Stomach (tissue), 8 donors: ENCODE measurements at regions not wholly inside any gene's neighbourhood (a gene's known extent, or its start where the extent isn't known, plus 50 kb on each side); places are given as distances from the start of the nearest gene placed in this dataset.

Experiments
- DNase-seq, 2 donors: peaks; one replicate each; pipeline versions ENCODE4 v3.0.0 to v3.0.0-alpha.2; 2013 to 2019
- H3K27ac ChIP-seq, 5 donors: fragments of 200-600 bp in 4 of 5; sonication (generic) in 4 of 5; one replicate each; pipeline ENCODE4 v1.5.1; 2013 to 2019; ENCODE audit warnings: mild to moderate bottlenecking in 1 of 5, moderate library complexity in 1 of 5
- H3K27me3 ChIP-seq, 3 donors: fragments of 200-600 bp; sonication (generic); one replicate each; pipeline ENCODE4 v1.5.1; 2017 to 2019; ENCODE audit warnings: mixed run types in 1 of 3
- H3K36me3 ChIP-seq, 4 donors: fragments of 200-600 bp; sonication (generic); 1 replicate in 3 of 4; 2 replicates in 1 of 4; pipeline ENCODE4 v1.5.1; 2016 to 2019
- H3K4me1 ChIP-seq, 4 donors: fragments of 200-600 bp; sonication (generic); one replicate each; pipeline ENCODE4 v1.5.1; 2016 to 2019
- H3K4me3 ChIP-seq, 4 donors: fragments of 200-600 bp; sonication (generic) in 3 of 4; one replicate each; pipeline ENCODE4 v1.5.1; 2016 to 2019; ENCODE audit warnings: mild to moderate bottlenecking in 1 of 4
- H3K9me3 ChIP-seq, 4 donors: fragments of 200-600 bp; sonication (generic); one replicate each; pipeline ENCODE4 v1.5.1; 2016 to 2019
- CTCF ChIP-seq, 7 experiments: fragments of 450-650 bp in 4 of 7; fragments of 200-600 bp in 3 of 7; sonication (generic) in 3 of 7; IDR thresholded peaks; one replicate each; pipeline ENCODE4 v1.5.1; 2016 to 2019; ENCODE audit warnings: antibody characterized with exemption in 7 of 7, control low read depth in 2 of 7, mild to moderate bottlenecking in 1 of 7
- EP300 ChIP-seq: sonication (generic); formaldehyde crosslinking; IDR thresholded peaks from one replicate; pipeline ENCODE4 v1.6.1; 2017; ENCODE audit warnings: antibody characterized with exemption
- POLR2A ChIP-seq, 4 donors: fragments of 450-650 bp; IDR thresholded peaks; one replicate each; pipeline ENCODE4 v1.6.1; 2016; ENCODE audit warnings: antibody characterized with exemption in 4 of 4, control low read depth in 2 of 4, mild to moderate bottlenecking in 1 of 4, moderate library complexity in 1 of 4
- POLR2AphosphoS5 ChIP-seq, 3 donors: sonication (generic); formaldehyde crosslinking; IDR thresholded peaks; one replicate each; pipeline ENCODE4 v1.6.1; 2016; ENCODE audit warnings: antibody characterized with exemption in 3 of 3
- WGBS, 5 donors: extraction: QIAGEN DNeasy Blood & Tissue Kit in 3 of 5; methylation state at CpG; one replicate each; pipeline versions ENCODE4 v1.1.5 to v1.1.7; 2013 to 2018; 5-methylcytosine and 5-hydroxymethylcytosine counted together
- intact Hi-C: fragments of 100-400 bp; cut with DNase I; formaldehyde crosslinking; loops from one replicate; pipeline ENCODE4 v1.15.1; 2023; ENCODE audit warnings: low total_unique reads
- donor health status: healthy with polysubstance abuse.
- donor health status: Bipolar disorder and iron deficiency.
- donor health status: healthy.

GRCh38 chr10:59517996-59518395, 155.6 kb upstream of the FAM13C start:
- Histone ChIP-seq H3K27me3 (no peaks in the 10 kb centered on the region), H3K4me1 (peaks cover 0 to 9% (median 2%) of the 10 kb centered on the region in 4 donors), H3K36me3 (no peaks in the 10 kb centered on the region), H3K9me3 (no peaks in the 10 kb centered on the region), H3K4me3 (no peak overlapping the region), H3K27ac (no peak overlapping the region)
- intact Hi-C loops: no loop called here
- no peak for TF ChIP-seq EP300
- no peak for TF ChIP-seq POLR2AphosphoS5 (IDR thresholded peaks at IDR 0.05)
- no peak for TF ChIP-seq CTCF (IDR thresholded peaks at IDR 0.05)
- TF ChIP-seq POLR2A (IDR thresholded peaks at IDR 0.05): no peak
- DNase-seq: peak in 1 of 2 donors; percentile 51
- 47 to 66% (median 62%) methylated on average over 3 of the region's 3 CpGs for WGBS, 5 donors

GRCh38 chr10:59517341-59517899, 155.1 kb upstream of the FAM13C start:
- peak in 1 of 2 donors; percentile 16 for DNase-seq
- TF ChIP-seq EP300: no peak
- TF ChIP-seq POLR2AphosphoS5 (IDR thresholded peaks at IDR 0.05): no peak
- TF ChIP-seq POLR2A (IDR thresholded peaks at IDR 0.05): no peak
- H3K9me3 ChIP-seq: no peaks in the 10 kb centered on the region
- H3K4me3 ChIP-seq: no peak overlapping the region
- 51 to 60% (median 56%) methylated on average over 7 of the region's 7 CpGs for WGBS, 5 donors
- peaks cover 0 to 9% (median 2%) of the 10 kb centered on the region in 4 donors for H3K4me1 ChIP-seq
- H3K27me3 ChIP-seq: no peaks in the 10 kb centered on the region
- intact Hi-C loops: no loop called here
- H3K27ac ChIP-seq: no peak overlapping the region
- no peaks in the 10 kb centered on the region for H3K36me3 ChIP-seq

GRCh38 chr10:59513558-59513957, 151.2 kb upstream of the FAM13C start:
- 29 to 54% (median 38%) methylated on average over 3 of the region's 3 CpGs for WGBS, 5 donors
- Histone ChIP-seq H3K9me3 (no peaks in the 10 kb centered on the region), H3K4me1 (peaks cover 0 to 9% (median 2%) of the 10 kb centered on the region in 4 donors), H3K27ac (no peak overlapping the region), H3K4me3 (no peak overlapping the region), H3K36me3 (no peaks in the 10 kb centered on the region), H3K27me3 (no peaks in the 10 kb centered on the region)
- TF ChIP-seq POLR2AphosphoS5 (IDR thresholded peaks at IDR 0.05): no peak
- TF ChIP-seq EP300: no peak
- no peak for TF ChIP-seq POLR2A (IDR thresholded peaks at IDR 0.05)
- TF ChIP-seq CTCF (IDR thresholded peaks at IDR 0.05): no peak
- peak in 1 of 2 donors; percentile 47 for DNase-seq
- intact Hi-C loops: no loop called here

GRCh38 chr10:59512951-59513350, 150.6 kb upstream of the FAM13C start:
- intact Hi-C loops: no loop called here
- no peak for DNase-seq
- Histone ChIP-seq H3K4me3 (no peak overlapping the region), H3K9me3 (no peaks in the 10 kb centered on the region), H3K4me1 (peaks cover 0 to 6% (median under 1%) of the 10 kb centered on the region in 4 donors), H3K36me3 (no peaks in the 10 kb centered on the region), H3K27me3 (no peaks in the 10 kb centered on the region), H3K27ac (no peak overlapping the region)
- no peak for TF ChIP-seq EP300
- no peak for TF ChIP-seq CTCF (IDR thresholded peaks at IDR 0.05)
- TF ChIP-seq POLR2A (IDR thresholded peaks at IDR 0.05): no peak
- TF ChIP-seq POLR2AphosphoS5 (IDR thresholded peaks at IDR 0.05): no peak
- WGBS, 5 donors: 80 to 93% (median 89%) methylated on average over 3 of the region's 3 CpGs

- no peak overlapping the region for H3K4me3 ChIP-seq
- no peaks in the 10 kb centered on the region for H3K9me3 ChIP-seq
- H3K27me3 ChIP-seq: no peaks in the 10 kb centered on the region
- intact Hi-C loops: no loop called here
- WGBS, 5 donors: 17 to 47% (median 34%) methylated on average over 1 of the region's 1 CpG
- H3K27ac ChIP-seq: no peak overlapping the region
- H3K4me1 ChIP-seq: no peaks in the 10 kb centered on the region
- H3K36me3 ChIP-seq: no peaks in the 10 kb centered on the region
- DNase-seq: no peak
- TF ChIP-seq EP300 (no peak), POLR2A (IDR thresholded peaks at IDR 0.05) (no peak), CTCF (IDR thresholded peaks at IDR 0.05) (no peak), POLR2AphosphoS5 (IDR thresholded peaks at IDR 0.05) (no peak)
Measured at GRCh38 chr10:59508956-59509355, 146.6 kb upstream of the FAM13C start.
